GM12865 (cell line): ENCODE measurements at regions not wholly inside any gene's neighbourhood (a gene's known extent, or its start where the extent isn't known, plus 50 kb on each side); places are given as distances from the start of the nearest gene placed in this dataset.

Source experiments
- DNase-seq: peaks from one replicate; pipeline ENCODE4 v3.0.0; 2010; ENCODE audit warnings: low read depth
- H3K4me3 ChIP-seq: 2 replicates; pipeline ENCODE4 v1.5.1; 2011; ENCODE audit warnings: mild to moderate bottlenecking, low read depth, low read length, control low read depth
- CTCF ChIP-seq: IDR thresholded peaks from 2 replicates; pipeline ENCODE4 v1.5.1; 2011; ENCODE audit warnings: low read length, control low read depth, low read depth, inconsistent platforms; ENCODE audit not compliant: insufficient read depth; ENCODE audit errors: missing control alignments

DNA sequence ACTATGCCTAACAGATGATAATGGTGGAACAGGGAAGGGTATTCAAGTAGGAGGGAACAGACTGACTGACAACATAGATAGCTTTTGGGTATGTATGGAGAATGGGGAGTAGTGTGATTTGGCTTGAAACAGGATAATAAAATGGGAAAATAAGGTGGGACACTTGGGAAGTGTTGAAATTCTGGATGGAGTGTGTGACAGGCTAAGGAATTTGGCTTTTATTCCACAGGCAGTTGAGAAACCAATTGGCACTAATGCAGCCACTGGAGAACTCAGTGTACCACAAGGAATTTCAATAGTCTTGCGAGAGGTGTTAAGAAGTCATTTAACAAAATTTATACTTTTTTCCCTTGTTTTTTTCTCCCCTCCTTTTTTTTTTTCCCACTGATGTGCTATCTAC lies 153.5 kb upstream of the ELAVL2 start:
- no peak for DNase-seq
- TF ChIP-seq CTCF = no peak
- H3K4me3 ChIP-seq = no peak overlapping the region

- H3K4me3 ChIP-seq = no peak overlapping the region
- DNase-seq = no peak
- no peak for TF ChIP-seq CTCF
These were observed 136.1 kb upstream of the ELAVL2 start for GRCh38 chr9:23962101-23962500.

DNA sequence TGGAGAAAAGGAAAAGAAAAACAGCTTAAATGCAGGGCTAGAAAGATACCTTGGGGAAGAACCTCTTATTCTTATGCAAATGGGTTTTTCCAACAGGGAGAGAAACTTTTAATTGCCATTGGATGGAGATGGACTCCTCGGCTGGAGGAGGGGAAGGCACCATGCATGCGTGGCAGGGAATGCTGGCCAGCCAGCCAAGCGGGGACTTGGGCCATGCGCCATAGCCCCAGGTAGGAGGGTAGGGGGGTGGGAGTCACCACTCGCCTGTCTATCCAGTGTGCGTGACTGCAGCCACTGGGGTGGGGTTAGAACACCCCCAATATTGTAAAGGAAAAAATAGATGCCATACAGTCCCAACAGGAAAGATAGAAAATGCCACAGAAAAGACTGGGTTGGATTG lies 119.9 kb upstream of the ELAVL2 start:
- H3K4me3 ChIP-seq = no peak overlapping the region
- no peak for DNase-seq
- no peak for TF ChIP-seq CTCF

DNA sequence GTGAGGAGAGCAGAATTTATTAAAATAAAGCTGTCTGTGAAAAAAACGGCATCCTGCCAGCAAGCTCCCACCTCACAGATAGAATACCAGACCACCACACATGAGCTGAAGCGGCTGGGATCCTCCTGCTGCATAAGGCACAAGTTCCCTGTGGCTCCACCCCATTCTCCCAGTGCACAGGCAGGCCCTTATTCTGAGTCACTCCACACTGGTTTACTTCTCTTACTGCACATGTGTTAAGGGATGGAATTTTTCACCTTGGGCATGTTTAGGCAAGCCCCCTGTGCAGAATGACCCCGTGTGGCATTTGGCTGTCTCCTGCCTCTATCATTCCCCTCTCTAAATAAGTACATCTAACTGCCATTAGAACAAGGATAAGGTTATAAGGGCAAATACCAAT lies 115.0 kb upstream of the ELAVL2 start:
- TF ChIP-seq CTCF = no peak
- DNase-seq = no peak
- no peak overlapping the region for H3K4me3 ChIP-seq

GRCh38 chr9:23938908-23939307 lies 112.9 kb upstream of the ELAVL2 start:
- no peak for DNase-seq
- no peak for TF ChIP-seq CTCF
- no peak overlapping the region for H3K4me3 ChIP-seq

DNA sequence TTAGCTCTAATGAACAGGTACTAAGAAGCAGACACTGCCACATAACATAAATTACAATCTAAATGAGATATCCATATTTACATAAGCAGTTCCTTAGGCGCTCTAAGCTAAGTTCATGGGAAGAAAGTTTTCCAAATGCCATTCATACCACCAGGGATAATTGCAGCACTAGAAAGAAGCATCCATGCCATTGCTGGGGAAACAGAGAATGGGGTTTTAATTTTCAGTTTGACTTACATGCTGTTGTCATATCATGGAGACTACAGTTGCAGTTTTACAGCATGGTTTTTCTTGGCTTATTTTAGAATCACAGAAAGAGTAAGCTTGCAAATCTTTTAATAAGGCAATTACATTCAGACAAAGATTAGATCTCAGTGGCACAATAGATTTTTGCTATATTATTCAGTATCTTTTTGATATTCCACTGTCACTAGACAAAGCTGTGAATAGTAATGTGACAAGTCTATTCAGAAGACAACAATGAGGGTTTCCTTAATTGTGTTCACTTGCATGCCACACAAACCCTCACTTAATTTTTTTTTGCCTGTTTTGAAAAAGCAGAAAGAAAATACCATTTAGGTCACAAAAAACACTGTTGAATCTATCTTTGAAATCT lies 108.4 kb upstream of the ELAVL2 start:
- TF ChIP-seq CTCF = no peak

GRCh38 chr9:23933348-23933747 lies 107.3 kb upstream of the ELAVL2 start:
- no peak overlapping the region for H3K4me3 ChIP-seq
- TF ChIP-seq CTCF = no peak
- no peak for DNase-seq

More for the DNA sequence above, 108.4 kb upstream of the ELAVL2 start:
- no peak for DNase-seq
- no peak overlapping the region for H3K4me3 ChIP-seq
